ENCODE measurements at regions not wholly inside any gene's neighbourhood (a gene's known extent, or its start where the extent isn't known, plus 50 kb on each side); places are given as distances from the start of the nearest gene placed in this dataset.

DNA sequence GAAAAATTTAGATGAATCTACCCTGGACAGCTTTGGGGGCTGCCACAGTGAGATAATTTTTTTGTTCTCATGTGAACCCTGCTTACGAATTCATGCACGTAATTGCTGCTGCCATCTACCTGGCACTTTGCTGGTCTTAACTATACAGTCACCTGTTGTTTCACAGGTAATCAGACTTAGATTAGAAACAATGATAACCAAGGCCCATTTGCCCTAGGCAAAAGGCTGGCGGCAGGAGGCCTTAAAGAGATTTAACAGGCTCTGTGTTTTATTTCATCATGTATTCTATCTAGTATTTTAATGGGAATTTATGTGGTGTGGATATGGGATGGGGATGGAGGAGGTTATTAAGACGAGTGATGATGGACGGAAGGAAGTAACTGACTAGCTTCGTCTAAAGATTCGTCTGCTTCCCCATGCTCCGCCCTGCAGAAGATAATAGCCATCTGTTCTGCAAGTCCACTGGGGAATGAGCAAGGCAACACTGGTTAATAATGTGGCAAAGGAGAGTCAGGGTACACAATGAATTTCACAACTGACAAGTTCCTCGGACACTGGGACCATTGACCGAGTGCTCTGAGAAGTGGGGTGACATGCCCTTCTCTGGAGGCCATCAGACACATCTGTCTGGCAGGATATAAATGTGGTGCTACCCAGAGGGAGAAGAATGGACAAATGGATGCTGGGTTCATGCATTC lies 291.8 kb upstream of the TNP1 start:
- H3K36me3 ChIP-seq: no peaks in the 10 kb centered on the region
- TF ChIP-seq, protein P1, sequence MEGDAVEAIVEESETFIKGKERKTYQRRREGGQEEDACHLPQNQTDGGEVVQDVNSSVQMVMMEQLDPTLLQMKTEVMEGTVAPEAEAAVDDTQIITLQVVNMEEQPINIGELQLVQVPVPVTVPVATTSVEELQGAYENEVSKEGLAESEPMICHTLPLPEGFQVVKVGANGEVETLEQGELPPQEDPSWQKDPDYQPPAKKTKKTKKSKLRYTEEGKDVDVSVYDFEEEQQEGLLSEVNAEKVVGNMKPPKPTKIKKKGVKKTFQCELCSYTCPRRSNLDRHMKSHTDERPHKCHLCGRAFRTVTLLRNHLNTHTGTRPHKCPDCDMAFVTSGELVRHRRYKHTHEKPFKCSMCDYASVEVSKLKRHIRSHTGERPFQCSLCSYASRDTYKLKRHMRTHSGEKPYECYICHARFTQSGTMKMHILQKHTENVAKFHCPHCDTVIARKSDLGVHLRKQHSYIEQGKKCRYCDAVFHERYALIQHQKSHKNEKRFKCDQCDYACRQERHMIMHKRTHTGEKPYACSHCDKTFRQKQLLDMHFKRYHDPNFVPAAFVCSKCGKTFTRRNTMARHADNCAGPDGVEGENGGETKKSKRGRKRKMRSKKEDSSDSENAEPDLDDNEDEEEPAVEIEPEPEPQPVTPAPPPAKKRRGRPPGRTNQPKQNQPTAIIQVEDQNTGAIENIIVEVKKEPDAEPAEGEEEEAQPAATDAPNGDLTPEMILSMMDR (IDR thresholded peaks at IDR 0.05): no peak
- no peak overlapping the region for H3K4me3 ChIP-seq (ENCODE audit: low read depth in 1 of 2, low read length in 1 of 2)
- H3K9me3 ChIP-seq: no peaks in the 10 kb centered on the region
- no peak overlapping the region for H3K27ac ChIP-seq
- H3K4me1 ChIP-seq (ENCODE audit: control insufficient read depth in 1 of 2, insufficient read depth in 1 of 2, low read depth in 1 of 2, low read length in 1 of 2): no peaks in the 10 kb centered on the region
- H3K27me3 ChIP-seq: no peaks in the 10 kb centered on the region

DNA sequence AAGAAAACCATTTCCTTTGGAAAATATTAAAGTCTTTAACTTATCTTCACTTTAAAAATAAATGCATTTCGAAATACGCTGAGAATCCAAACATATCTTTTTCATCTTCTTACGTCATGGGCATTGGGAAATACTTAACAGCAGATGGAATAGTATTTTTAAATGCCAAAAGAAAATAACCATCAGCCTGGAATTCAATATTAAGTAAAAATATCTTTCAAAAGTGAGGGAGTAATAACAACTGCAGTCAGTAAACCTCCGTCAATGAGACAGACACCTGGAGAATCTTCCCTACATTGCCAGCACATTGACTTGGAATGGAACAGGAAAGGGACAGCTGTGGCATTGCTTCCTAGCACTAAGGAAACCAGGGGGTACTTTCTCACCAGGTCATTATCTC lies 290.4 kb upstream of the TNP1 start:
- TF ChIP-seq, protein P1 (IDR thresholded peaks at IDR 0.05): no peak
- Histone ChIP-seq H3K4me3 (ENCODE audit: low read depth in 1 of 2, low read length in 1 of 2) (no peak overlapping the region), H3K4me1 (ENCODE audit: control insufficient read depth in 1 of 2, insufficient read depth in 1 of 2, low read depth in 1 of 2, low read length in 1 of 2) (no peaks in the 10 kb centered on the region), H3K27ac (no peak overlapping the region), H3K27me3 (no peaks in the 10 kb centered on the region), H3K36me3 (no peaks in the 10 kb centered on the region), H3K9me3 (no peaks in the 10 kb centered on the region)

DNA sequence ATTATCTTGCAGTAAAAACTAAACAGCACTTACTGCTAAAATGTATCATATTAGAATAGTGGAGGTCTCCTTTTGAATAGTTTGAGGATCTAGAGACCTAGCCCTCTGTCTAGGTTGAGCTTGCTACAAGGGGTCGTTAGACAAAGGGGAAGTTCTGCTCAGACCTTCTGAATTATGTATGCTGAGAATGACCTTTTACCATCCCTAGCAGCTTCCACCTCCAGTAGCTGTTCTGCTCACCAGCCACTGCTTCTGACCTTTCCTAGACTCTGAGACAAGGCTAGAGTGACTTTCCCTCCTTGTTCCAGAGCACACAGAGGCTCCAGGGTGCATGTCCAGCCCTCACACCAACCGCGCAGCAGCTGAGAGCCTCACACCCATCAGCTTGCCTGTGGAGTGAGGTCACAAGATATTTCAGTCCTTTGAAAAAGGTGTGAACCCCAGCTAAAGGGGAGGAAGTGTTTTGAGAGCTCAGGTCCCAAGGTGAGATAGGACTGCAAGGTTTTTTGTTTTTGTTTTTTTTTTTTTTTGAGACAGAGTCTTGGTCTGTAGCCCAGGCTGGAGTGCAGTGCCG lies 289.3 kb upstream of the TNP1 start:
- H3K36me3 ChIP-seq: no peaks in the 10 kb centered on the region

DNA sequence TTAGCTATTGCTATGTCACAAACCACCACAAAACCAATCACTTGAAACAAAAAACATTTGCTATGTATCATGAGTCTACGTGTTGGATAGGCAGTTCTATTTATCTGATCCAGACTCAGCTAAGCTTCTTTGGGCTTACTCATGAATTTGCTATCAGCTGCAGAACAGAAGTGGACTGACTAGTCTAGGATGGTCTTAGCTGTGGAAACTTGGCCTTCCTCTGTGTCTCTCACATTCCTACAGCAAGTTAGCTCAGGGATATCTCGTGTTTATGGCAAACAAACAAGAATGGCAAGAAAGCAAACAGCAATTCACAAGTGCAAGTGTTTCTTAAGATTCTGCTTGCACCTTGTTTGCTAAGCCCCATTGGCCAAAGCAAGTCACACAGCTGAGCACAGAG lies 288.0 kb upstream of the TNP1 start:
- Histone ChIP-seq H3K27ac (no peak overlapping the region), H3K36me3 (no peaks in the 10 kb centered on the region), H3K4me1 (ENCODE audit: control insufficient read depth in 1 of 2, insufficient read depth in 1 of 2, low read depth in 1 of 2, low read length in 1 of 2) (no peaks in the 10 kb centered on the region), H3K9me3 (no peaks in the 10 kb centered on the region), H3K27me3 (no peaks in the 10 kb centered on the region), H3K4me3 (ENCODE audit: low read depth in 1 of 2, low read length in 1 of 2) (no peak overlapping the region)
- TF ChIP-seq, protein P1 (IDR thresholded peaks at IDR 0.05): no peak

More for the DNA sequence above, 289.3 kb upstream of the TNP1 start:
- Histone ChIP-seq H3K4me3 (ENCODE audit: low read depth in 1 of 2, low read length in 1 of 2) (no peak overlapping the region), H3K9me3 (no peaks in the 10 kb centered on the region), H3K27ac (no peak overlapping the region), H3K4me1 (ENCODE audit: control insufficient read depth in 1 of 2, insufficient read depth in 1 of 2, low read depth in 1 of 2, low read length in 1 of 2) (no peaks in the 10 kb centered on the region), H3K27me3 (no peaks in the 10 kb centered on the region)
- TF ChIP-seq, protein P1 (IDR thresholded peaks at IDR 0.05): no peak

DNA sequence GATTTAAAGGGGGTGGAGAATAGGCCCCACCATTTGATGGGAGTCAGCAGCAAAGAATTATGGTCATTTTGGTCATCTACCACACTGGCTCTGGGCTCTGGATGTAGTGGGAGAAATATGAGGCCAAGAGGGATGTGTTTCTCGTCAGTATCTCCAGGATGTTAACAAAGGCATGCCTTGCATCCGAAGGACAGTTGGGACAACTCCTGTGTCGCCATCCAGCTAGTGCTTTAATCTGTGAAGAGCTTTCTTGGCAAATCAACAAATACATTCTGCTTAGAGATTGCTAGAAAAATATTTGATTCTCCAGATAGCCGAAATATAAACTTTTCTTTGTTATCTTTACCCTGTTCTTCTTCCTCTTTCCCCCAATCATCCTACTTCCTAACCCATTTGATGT lies 287.1 kb upstream of the TNP1 start:
- H3K4me1 ChIP-seq (ENCODE audit: control insufficient read depth in 1 of 2, insufficient read depth in 1 of 2, low read depth in 1 of 2, low read length in 1 of 2): no peaks in the 10 kb centered on the region
- H3K27ac ChIP-seq: no peak overlapping the region
- H3K36me3 ChIP-seq: no peaks in the 10 kb centered on the region
- TF ChIP-seq, protein P1 (IDR thresholded peaks at IDR 0.05): no peak
- no peak overlapping the region for H3K4me3 ChIP-seq (ENCODE audit: low read depth in 1 of 2, low read length in 1 of 2)
- H3K9me3 ChIP-seq: no peaks in the 10 kb centered on the region
- H3K27me3 ChIP-seq: no peaks in the 10 kb centered on the region

All from neutrophil (primary cell).